ENCODE measurements at regions not wholly inside any gene's neighbourhood (a gene's known extent, or its start where the extent isn't known, plus 50 kb on each side); places are given as distances from the start of the nearest gene placed in this dataset.

DNA sequence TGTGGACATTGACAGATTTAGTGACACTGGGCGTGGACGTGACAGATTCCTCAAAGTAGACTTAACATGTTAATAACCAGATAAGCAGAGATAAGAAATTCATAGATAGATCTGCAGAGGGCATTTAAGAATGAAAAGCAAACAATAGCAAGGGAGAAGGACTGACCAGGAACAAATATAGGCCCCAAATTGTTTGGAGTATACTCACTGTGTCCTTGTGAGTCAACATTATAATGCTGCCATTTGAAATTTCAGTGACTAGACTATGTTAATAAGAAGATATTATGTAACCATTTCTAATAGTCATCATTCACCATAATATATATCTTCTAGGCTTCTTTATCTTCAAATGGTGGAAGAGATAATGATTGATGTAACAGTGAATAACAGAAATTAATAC lies 78.1 kb upstream of the SLC38A11 start:
- DNase-seq, result no peak

DNA sequence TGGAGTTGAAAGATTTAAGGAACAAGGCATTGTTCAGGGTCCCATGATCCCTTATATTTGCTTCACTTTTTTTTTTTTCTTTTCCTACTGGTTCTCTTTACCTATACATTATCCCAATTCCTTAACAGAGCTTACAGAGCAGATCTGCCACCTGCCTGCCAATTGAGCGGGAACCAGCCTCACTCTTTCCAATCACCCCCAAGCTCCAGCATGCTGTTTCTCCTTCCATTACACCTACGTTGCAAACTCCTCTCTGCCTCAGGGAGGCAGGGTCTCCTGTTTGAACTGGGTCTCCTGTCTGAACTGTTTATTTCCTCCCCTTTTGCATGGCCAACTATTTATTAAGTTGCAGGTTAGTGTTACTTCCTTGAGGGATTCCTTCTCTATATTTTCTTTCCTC lies 77.2 kb upstream of the SLC38A11 start:
- no peak for DNase-seq

- DNase-seq, result no peak
Observed at GRCh38 chr2:165024199-165024598, 68.9 kb upstream of the SLC38A11 start.

- no peak for DNase-seq
Observed at GRCh38 chr2:165022781-165023180, 67.5 kb upstream of the SLC38A11 start.

DNA sequence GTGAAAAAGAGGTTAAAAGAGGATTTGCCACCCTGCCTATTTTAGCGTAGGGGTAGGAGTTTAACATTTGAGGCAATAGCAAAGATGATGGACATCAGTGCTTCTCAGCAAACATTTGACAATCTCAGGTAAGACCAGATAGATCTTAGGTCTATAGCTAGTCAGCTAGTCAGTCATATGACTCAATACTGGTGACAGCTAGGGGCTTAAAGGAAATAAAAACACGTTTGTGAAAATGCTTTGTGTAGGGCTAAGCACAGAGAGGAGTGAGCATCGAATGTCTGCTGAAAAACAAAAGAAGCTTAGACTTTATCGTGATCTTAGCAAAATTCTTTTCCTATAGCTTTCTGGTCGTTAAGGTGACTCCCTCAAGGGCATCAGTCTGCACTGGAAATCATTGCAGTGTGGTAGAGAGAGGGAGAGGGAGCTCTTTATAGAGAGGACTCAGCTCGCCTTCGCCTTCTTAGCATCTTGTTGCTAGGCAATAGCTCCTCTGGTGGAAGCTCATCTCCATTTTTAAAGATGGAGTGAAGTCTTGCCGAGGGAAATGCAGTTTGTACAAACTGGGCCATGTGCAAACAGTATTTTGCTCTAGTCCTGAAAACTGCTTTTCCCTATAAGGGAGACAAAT lies 62.8 kb upstream of the SLC38A11 start:
- DNase-seq, result no peak

DNA sequence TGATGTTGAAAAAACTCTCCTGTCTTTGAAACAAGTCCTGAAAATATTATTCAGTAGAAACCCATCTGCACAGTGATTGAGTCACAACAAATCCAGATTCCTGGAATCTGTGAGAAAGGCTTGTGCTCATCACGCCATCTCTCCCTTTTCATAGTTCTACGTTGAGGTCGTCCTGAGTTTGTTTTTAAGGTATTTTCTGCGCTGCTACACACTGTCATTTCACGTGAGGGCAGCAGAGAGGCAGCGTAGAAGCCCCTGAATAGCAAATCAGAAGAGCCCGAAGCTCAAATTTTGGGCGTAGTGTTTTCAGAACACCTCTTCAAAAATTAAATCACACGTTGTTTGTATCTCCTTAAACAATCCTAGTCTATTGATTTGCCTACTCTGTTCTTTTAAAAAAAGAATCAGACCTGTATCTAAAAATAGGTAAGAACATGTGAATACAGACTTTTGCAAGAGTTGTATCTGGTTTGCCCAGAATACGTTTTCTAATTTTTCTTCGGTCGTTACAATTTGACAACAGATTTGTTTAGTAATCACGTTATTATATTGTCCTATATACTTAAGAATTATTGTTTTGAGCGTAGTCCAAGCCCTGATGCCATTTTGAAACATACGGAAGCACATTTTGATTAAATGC lies 61.6 kb upstream of the SLC38A11 start:
- no peak for DNase-seq

DNA sequence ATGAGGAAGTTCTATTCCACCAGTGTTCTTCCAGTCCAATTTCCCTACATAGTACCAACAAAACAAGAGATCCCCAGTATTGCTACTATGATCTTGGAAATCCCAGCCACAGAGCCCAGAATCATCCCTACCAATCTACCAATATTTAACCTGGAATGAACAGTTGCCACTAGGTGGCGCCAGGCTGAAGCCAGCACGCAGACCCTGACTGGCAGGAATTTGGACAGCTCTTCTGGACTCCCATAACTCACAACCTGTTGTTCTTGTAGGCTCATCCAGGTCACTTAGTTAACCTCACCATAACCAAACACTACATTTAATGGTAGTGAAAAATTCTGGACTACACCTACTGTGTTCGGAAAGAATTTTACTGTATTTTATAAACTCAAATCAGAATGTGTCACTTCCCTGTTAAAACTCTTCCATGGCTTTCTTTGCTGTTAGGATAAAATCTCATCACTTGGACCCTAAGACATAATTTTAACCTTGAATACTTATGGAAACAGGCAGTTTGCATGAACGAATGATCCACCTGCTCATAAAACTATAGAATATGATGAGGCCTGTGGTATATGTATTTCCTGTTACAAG lies 59.8 kb upstream of the SLC38A11 start:
- peak; percentile 14 to 48 for DNase-seq

DNA sequence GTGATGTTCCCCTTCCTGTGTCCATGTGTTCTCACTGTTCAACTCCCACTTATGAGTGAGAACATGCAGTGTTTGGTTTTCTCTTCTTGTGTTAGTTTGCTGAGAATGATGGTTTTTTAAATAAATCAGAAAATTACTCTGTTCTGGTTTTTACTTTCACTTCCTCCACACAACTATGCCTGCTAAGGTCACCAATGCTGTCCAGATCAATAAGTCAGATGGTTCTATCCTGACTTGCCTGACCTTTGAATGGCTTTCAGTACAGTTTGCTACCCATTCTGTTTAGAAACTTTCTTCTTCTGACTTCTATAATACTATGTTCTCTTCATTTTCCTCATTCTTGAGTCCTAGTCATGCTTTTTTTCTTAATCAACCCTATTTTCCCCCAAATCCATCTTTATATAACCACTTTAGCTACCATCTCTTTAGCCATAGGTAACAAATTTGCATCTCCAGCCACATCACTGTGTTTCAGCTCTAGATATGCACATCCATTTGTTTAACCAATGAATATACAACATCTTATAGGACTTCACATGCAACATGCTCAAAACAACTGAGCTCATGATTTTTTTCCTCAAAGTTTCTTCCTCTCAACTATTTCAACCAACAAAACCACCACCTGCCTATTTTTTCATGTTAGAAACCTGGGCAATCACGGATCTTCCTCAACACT lies 58.8 kb upstream of the SLC38A11 start:
- DNase-seq, result no peak

DNA sequence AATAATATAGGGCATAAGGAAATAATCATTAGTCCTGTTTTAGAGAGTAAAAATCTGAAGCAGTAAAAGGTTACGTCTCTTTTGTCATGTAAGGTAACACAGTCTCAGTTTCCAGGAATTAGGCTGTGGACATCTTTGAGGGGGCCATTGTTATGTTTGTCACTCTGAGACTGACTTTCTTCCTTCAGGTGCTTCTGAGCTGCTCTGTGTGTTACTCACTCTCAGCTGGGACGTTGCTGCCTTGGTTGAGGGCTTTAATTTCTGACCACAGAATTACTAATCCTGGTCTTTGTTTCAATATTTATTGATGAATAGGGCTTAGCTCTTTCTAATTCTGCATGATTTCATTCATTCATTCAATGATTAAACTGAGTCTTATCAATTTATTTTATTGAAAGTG lies 55.9 kb upstream of the SLC38A11 start:
- DNase-seq, result no peak

- DNase-seq, result no peak
Observed at GRCh38 chr2:165010556-165010955, 55.2 kb upstream of the SLC38A11 start.

GRCh38 chr2:165009466-165009865 lies 54.1 kb upstream of the SLC38A11 start:
- no peak for DNase-seq

GRCh38 chr2:165008730-165009315 lies 53.5 kb upstream of the SLC38A11 start:
- DNase-seq, result no peak

- DNase-seq, result no peak
Observed at GRCh38 chr2:165007161-165007744, 51.9 kb upstream of the SLC38A11 start.
